ENCODE measurements at regions not wholly inside any gene's neighbourhood (a gene's known extent, or its start where the extent isn't known, plus 50 kb on each side); places are given as distances from the start of the nearest gene placed in this dataset.

- no TSS peak for BruUV-seq (replicated peaks)
- no peak overlapping the region for H3K18ac ChIP-seq (ENCODE audit: low read depth, low read length)
- H3K56ac ChIP-seq (ENCODE audit: extremely low read depth, insufficient read depth, low read length): no peak overlapping the region
- POLR2A ChIA-PET (ENCODE audit: unreplicated experiment): no interaction called here
- H3K9ac ChIP-seq (ENCODE audit: low read depth, low read length): no peak overlapping the region
- H3K14ac ChIP-seq (replicated peaks; ENCODE audit: low read depth, low read length): no peak overlapping the region
- intact Hi-C loops (cut with micrococcal nuclease) (no loop called here), in situ Hi-C loops (cut with MboI; ENCODE audit: low sequenced_read_pairs) (no loop called here), dilution Hi-C loops (cut with HindIII; ENCODE audit: low sequenced_read_pairs, unreplicated experiment) (no loop called here)
- no peaks in the 10 kb centered on the region for H3K4me1 ChIP-seq (ENCODE audit: control insufficient read depth, insufficient read depth, low read length)
- H3K4ac ChIP-seq (ENCODE audit: low read depth, low read length): no peak overlapping the region
- H3K23ac ChIP-seq (ENCODE audit: low read depth, low read length): no peak overlapping the region
- H4K20me1 ChIP-seq (ENCODE audit: insufficient read depth, low read length): no peaks in the 10 kb centered on the region
- no CpG with 5 or more reads among the region's 2 CpGs for WGBS, 2 experiments (ENCODE audit: extremely low coverage in 2 of 2, insufficient read length in 1 of 2)
- H3K27ac ChIP-seq (ENCODE audit: insufficient read depth, low read length): no peak overlapping the region
- no peaks in the 10 kb centered on the region for H3K36me3 ChIP-seq (ENCODE audit: control insufficient read depth, insufficient read depth, low read length)
- CTCF ChIA-PET: no interaction called here
- no peak overlapping the region for H2BK5ac ChIP-seq (ENCODE audit: low read depth, low read length, poor library complexity, severe bottlenecking)
- no peak overlapping the region for H2BK20ac ChIP-seq (ENCODE audit: low read depth, low read length)
- H2AK9ac ChIP-seq (replicated peaks; ENCODE audit: low read depth, low read length, poor library complexity): no peak overlapping the region
- no peak overlapping the region for H4K5ac ChIP-seq (ENCODE audit: low read depth, low read length)
- H2BK15ac ChIP-seq (ENCODE audit: low read depth, low read length): no peak overlapping the region
- H3K9me1 ChIP-seq (ENCODE audit: insufficient read depth, low read length): no peaks in the 10 kb centered on the region
- no peak overlapping the region for H2BK120ac ChIP-seq (ENCODE audit: low read depth, low read length)
- H2AFZ ChIP-seq (replicated peaks; ENCODE audit: low read length, poor library complexity): no peak overlapping the region
- no peak for ATAC-seq (ENCODE audit: low read depth)
- no peak overlapping the region for H2AK5ac ChIP-seq (ENCODE audit: low read depth, low read length)
- H3K4me2 ChIP-seq (ENCODE audit: low read depth, low read length): no peak overlapping the region
- H4K8ac ChIP-seq (ENCODE audit: low read depth in 2 of 2, low read length in 2 of 2): no peak overlapping the region
- TF ChIP-seq POLR2A (IDR thresholded peaks at IDR 0.05; ENCODE audit: low read depth, low read length) (no peak), FOS (IDR thresholded peaks at IDR 0.05; ENCODE audit: low read depth, low read length) (no peak), MXI1 (IDR thresholded peaks at IDR 0.05; ENCODE audit: borderline replicate concordance, low read depth, low read length) (no peak), MAZ (IDR thresholded peaks at IDR 0.05; ENCODE audit: borderline replicate concordance, low read depth, low read length) (no peak), CEBPB (IDR thresholded peaks at IDR 0.05; ENCODE audit: low read depth, low read length) (no peak), CHD1 (IDR thresholded peaks at IDR 0.05; ENCODE audit: low read depth, low read length) (no peak), USF2 (IDR thresholded peaks at IDR 0.05; ENCODE audit: low read depth, low read length) (no peak), RCOR1 (IDR thresholded peaks at IDR 0.05; ENCODE audit: insufficient replicate concordance, low read length) (no peak), RAD21 (IDR thresholded peaks at IDR 0.05; ENCODE audit: low read length) (no peak), ELK1 (IDR thresholded peaks at IDR 0.05; ENCODE audit: borderline replicate concordance, low read depth, low read length) (no peak), MAFK (IDR thresholded peaks at IDR 0.05; ENCODE audit: low read depth, low read length) (no peak), SMC3 (IDR thresholded peaks at IDR 0.05; ENCODE audit: low read depth, low read length) (no peak), NFE2L2 (IDR thresholded peaks at IDR 0.05; ENCODE audit: low read depth, low read length) (no peak), BHLHE40 (IDR thresholded peaks at IDR 0.05; ENCODE audit: low read depth, low read length) (no peak), RFX5 (IDR thresholded peaks at IDR 0.05; ENCODE audit: low read depth, low read length) (no peak)
- TF ChIP-seq, protein P1, sequence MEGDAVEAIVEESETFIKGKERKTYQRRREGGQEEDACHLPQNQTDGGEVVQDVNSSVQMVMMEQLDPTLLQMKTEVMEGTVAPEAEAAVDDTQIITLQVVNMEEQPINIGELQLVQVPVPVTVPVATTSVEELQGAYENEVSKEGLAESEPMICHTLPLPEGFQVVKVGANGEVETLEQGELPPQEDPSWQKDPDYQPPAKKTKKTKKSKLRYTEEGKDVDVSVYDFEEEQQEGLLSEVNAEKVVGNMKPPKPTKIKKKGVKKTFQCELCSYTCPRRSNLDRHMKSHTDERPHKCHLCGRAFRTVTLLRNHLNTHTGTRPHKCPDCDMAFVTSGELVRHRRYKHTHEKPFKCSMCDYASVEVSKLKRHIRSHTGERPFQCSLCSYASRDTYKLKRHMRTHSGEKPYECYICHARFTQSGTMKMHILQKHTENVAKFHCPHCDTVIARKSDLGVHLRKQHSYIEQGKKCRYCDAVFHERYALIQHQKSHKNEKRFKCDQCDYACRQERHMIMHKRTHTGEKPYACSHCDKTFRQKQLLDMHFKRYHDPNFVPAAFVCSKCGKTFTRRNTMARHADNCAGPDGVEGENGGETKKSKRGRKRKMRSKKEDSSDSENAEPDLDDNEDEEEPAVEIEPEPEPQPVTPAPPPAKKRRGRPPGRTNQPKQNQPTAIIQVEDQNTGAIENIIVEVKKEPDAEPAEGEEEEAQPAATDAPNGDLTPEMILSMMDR (conservative IDR thresholded peaks at IDR 0.05; ENCODE audit: low read depth, low read length): no peak
- H3K27me3 ChIP-seq (ENCODE audit: control insufficient read depth, insufficient read depth, low read length): no peaks in the 10 kb centered on the region
- no peak for DNase-seq
- no peaks in the 10 kb centered on the region for H3K9me3 ChIP-seq (ENCODE audit: control insufficient read depth, insufficient read depth, low read length)
- H4K91ac ChIP-seq (ENCODE audit: insufficient read depth, low read depth, low read length): no peak overlapping the region
- no peaks in the 10 kb centered on the region for H3K79me1 ChIP-seq (ENCODE audit: low read depth in 1 of 2, low read length in 2 of 2)
- H3K4me3 ChIP-seq (ENCODE audit: insufficient read depth, low read depth, low read length): no peak overlapping the region
These were observed 175.2 kb downstream of the ZIC4 start for GRCh38 chr3:147231111-147231510.
